ENCODE measurements at regions not wholly inside any gene's neighbourhood (a gene's known extent, or its start where the extent isn't known, plus 50 kb on each side); places are given as distances from the start of the nearest gene placed in this dataset.

DNA sequence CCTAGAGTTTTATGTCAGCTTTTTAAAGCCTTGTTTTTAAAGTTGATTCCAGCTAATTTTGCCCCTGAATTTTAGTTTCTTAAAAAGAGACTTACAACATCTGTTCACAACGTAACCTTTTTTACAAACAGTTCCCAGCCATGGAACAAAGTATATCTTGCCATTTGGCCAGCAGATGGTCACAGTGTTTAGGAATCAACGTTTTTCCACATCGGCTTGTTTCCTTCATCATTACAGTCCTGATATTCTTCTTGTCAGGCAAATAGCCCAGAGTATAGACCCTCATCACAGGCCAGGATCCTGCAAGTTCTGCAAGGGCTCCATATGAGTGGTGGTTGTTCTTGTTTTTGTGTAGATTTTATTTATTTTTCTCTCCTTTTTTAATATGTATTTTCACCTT lies 341.7 kb upstream of the HTR1E start:
- TF ChIP-seq, protein P1, sequence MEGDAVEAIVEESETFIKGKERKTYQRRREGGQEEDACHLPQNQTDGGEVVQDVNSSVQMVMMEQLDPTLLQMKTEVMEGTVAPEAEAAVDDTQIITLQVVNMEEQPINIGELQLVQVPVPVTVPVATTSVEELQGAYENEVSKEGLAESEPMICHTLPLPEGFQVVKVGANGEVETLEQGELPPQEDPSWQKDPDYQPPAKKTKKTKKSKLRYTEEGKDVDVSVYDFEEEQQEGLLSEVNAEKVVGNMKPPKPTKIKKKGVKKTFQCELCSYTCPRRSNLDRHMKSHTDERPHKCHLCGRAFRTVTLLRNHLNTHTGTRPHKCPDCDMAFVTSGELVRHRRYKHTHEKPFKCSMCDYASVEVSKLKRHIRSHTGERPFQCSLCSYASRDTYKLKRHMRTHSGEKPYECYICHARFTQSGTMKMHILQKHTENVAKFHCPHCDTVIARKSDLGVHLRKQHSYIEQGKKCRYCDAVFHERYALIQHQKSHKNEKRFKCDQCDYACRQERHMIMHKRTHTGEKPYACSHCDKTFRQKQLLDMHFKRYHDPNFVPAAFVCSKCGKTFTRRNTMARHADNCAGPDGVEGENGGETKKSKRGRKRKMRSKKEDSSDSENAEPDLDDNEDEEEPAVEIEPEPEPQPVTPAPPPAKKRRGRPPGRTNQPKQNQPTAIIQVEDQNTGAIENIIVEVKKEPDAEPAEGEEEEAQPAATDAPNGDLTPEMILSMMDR (IDR thresholded peaks at IDR 0.05): no peak
- TF ChIP-seq POLR2A (IDR thresholded peaks at IDR 0.05) (no peak), POLR2AphosphoS5 (IDR thresholded peaks at IDR 0.05) (no peak)
